Gastroesophageal sphincter (tissue), 3 donors: ENCODE measurements at regions not wholly inside any gene's neighbourhood (a gene's known extent, or its start where the extent isn't known, plus 50 kb on each side); places are given as distances from the start of the nearest gene placed in this dataset.

Experiments used
- CTCF ChIP-seq, 4 experiments: fragments of 200-600 bp in 2 of 4; fragments of 450-650 bp in 2 of 4; sonication (generic) in 1 of 4; IDR thresholded peaks; one replicate each; pipeline ENCODE4 v1.5.1; 2017 to 2019; ENCODE audit warnings: antibody characterized with exemption in 4 of 4, mild to moderate bottlenecking in 2 of 4, moderate library complexity in 2 of 4
- EP300 ChIP-seq: sonication (generic); formaldehyde crosslinking; IDR thresholded peaks from one replicate; pipeline ENCODE4 v1.6.1; 2017; ENCODE audit warnings: antibody characterized with exemption, mild to moderate bottlenecking
- POLR2A ChIP-seq, 2 donors: fragments of 450-650 bp; IDR thresholded peaks; one replicate each; pipeline ENCODE4 v1.6.1; 2017; ENCODE audit warnings: antibody characterized with exemption in 2 of 2, mild to moderate bottlenecking in 2 of 2, moderate library complexity in 1 of 2
- POLR2AphosphoS5 ChIP-seq: sonication (generic); formaldehyde crosslinking; IDR thresholded peaks from one replicate; pipeline ENCODE4 v1.6.1; 2017; ENCODE audit warnings: antibody characterized with exemption

- TF ChIP-seq EP300 (no peak), CTCF (IDR thresholded peaks at IDR 0.05) (no peak), POLR2A (IDR thresholded peaks at IDR 0.05) (no peak), POLR2AphosphoS5 (no peak)
These were observed 176.5 kb downstream of the ABCA8 start for GRCh38 chr17:68778726-68779125.
